Transverse colon (tissue), 4 donors: ENCODE measurements at regions not wholly inside any gene's neighbourhood (a gene's known extent, or its start where the extent isn't known, plus 50 kb on each side); places are given as distances from the start of the nearest gene placed in this dataset.

Experiments used
- CTCF ChIP-seq, 5 experiments: fragments of 200-600 bp in 3 of 5; fragments of 450-650 bp in 2 of 5; sonication (generic) in 3 of 5; IDR thresholded peaks; 1 replicate in 2 of 5; 2 replicates in 3 of 5; pipeline ENCODE4 v1.5.1; 2016 to 2017; ENCODE audit warnings: antibody characterized with exemption in 5 of 5, inconsistent platforms in 3 of 5, mild to moderate bottlenecking in 2 of 5, moderate library complexity in 1 of 5
- POLR2AphosphoS5 ChIP-seq, 3 donors: sonication (generic); formaldehyde crosslinking; IDR thresholded peaks; one replicate each; pipeline ENCODE4 v1.6.1; 2016; ENCODE audit warnings: antibody characterized with exemption in 3 of 3

- TF ChIP-seq CTCF (IDR thresholded peaks at IDR 0.05), result no peak
- no peak for TF ChIP-seq POLR2AphosphoS5 (IDR thresholded peaks at IDR 0.05)
These were observed 289.2 kb upstream of the SFSWAP start for GRCh38 chr12:131421509-131422186.
